Superior temporal gyrus (tissue), 1 donor: ENCODE measurements at regions not wholly inside any gene's neighbourhood (a gene's known extent, or its start where the extent isn't known, plus 50 kb on each side); places are given as distances from the start of the nearest gene placed in this dataset.
A peak's percentile ranks its signal among the peaks of the same experiment; 100 is the strongest.
"Not testable (repeated sequence)": the region's sequence is repeated elsewhere in the genome, so short reads cannot be mapped to it uniquely, and the experiment has no call there.

ENCODE experiments used
- DNase-seq: peaks from one replicate; pipeline ENCODE4 v3.0.0-alpha.2; 2016; ENCODE audit errors: extremely low spot score

- no peak for DNase-seq
These were observed 150.4 kb upstream of the SLC6A11 start for GRCh38 chr3:10665592-10665991.

GRCh38 chr3:10666621-10667020 lies 149.4 kb upstream of the SLC6A11 start:
- DNase-seq, result peak; percentile 47

DNA sequence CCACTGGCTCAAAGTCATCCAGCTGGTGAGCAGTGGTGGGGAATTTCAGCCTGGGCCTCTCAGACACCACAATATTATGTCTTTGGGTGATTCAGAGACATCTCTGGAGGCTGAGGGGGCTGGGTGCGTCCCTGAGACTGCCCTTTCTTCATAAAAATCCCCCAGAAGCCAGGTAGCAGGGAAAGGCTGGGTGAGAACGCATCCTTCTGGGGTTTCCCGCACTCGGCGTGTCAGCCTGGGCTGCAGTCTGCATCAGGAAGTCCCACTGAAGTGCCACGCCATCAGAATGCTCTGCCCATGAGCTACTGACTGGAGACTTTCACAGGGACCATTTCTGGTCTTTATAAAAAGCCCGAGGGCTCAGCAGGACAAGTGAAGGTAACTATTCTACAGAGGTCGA lies 148.8 kb upstream of the SLC6A11 start:
- no peak for DNase-seq

DNA sequence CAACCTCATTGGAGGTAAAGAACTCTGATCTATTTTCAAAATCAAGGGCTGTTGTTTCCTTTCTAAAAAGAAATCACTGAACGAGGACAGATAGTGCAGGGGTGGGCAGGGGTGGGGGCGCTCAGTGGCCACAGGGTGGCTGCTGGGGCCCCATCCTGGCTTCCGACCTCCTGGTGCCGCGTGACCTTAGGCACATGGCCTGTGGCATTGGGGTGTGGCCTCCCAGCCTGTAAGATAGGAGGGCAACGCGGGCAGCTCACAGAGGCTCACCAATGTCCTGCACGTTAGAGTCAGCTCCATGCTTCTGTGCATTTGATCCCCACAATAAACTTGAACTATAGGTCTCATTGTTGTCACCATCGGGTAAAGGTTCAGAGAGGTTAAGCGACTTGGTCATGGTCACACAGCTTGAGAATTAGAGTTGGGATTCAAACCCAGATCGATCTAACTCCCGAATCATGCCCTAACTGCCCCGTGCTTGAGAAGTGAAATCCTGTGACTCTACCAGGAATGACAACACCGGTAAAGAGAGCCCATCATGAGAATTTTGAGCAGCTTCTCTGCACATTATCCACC lies 148.0 kb upstream of the SLC6A11 start:
- no peak for DNase-seq

DNA sequence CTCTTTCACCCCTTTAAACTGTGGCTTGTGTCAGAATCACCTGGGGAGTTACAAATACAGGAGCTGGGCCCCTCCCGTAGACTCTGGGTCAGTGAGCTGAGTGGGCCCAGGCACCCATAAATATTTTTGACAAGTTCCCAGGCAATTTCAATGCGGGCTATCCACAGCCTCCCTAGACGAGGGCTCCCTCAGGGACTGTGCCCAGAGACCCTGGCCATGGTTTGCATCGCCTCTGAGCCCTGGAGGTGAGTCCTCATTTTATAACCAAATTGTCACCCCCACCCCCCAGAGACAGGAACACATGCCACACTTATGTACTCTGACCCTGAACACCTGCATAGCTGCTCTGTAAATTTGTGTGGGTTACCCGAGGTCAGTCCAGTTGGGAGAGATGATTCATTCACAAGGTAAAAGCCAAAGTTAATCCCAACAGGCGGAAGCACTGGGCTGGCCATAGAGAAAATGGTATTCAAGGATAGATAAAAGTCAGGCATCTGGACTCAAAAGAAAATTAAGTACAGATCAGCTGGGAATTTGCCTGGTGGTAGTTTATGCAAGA lies 146.5 kb upstream of the SLC6A11 start:
- no peak for DNase-seq

- DNase-seq, result no peak
These were observed 143.6 kb upstream of the SLC6A11 start for GRCh38 chr3:10672422-10672821.

DNA sequence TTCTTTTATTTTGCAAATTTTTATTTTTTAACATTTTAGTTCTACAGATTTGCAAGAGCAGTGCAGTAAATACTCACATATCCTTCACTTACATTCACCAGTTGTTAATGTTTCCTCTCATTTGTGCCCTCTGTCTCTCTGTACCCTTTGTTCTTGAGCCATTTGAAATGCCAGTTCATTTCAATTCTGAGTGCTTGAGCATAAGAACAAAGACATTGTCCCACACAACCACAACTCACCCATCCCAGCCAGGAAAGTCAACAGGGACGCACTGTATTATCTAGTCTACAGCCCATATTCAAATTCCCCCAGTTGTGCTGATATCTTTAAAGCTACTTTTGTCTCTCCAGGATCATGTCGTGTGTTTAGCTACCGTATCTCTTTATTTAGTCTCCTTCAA lies 141.4 kb upstream of the SLC6A11 start:
- DNase-seq, result peak; percentile 46

- no peak for DNase-seq
These were observed 139.1 kb upstream of the SLC6A11 start for GRCh38 chr3:10676905-10677304.

DNA sequence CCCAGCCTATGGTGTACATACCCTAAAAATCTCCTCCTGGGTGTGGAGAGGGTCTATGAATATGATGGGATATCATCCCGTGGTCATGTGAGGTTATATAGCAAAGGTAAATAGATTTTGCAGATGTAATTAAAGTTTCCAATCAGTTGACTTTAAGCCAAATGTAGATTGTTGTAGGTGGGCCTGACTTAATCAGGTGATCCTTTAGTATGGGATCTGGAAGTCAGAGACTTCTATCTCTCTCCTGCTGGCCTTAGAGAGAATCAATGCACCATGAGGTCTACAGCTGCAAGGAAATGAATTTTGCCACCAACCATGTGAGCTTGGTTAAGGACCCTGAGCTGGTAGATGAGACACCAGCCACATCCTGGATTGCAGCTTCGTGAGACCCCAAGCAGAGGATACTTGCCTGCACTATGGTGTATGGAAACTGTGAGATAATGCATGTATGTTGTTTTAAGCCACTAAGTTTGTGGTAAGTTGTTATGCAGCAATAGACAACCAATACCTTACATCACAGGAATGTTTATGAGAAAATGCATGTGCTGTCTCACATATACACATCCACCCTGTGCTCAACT lies 137.1 kb upstream of the SLC6A11 start:
- no peak for DNase-seq

DNA sequence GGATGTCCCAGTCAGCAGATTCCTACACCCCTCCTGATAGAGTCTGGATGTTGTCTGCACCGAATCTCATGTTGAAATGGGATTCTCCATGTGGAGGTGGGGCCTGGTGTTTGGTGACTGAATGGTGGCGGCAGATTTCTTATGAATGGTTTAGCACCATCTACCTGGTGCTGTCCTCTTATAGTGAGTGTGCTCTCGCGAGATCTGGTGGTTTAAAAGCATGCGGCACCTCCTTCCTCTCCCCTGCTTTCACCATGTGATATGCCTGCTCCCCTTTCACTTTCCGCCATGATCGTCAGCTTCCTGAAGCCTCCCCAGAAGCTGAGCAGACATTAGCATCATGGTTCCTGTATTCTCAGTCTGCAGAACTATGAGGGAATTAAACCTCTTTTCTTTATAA lies 135.2 kb upstream of the SLC6A11 start:
- DNase-seq, result no peak

- no peak for DNase-seq
These were observed 133.3 kb upstream of the SLC6A11 start for GRCh38 chr3:10682692-10683091.

GRCh38 chr3:10683106-10683505 lies 132.9 kb upstream of the SLC6A11 start:
- no peak for DNase-seq

DNA sequence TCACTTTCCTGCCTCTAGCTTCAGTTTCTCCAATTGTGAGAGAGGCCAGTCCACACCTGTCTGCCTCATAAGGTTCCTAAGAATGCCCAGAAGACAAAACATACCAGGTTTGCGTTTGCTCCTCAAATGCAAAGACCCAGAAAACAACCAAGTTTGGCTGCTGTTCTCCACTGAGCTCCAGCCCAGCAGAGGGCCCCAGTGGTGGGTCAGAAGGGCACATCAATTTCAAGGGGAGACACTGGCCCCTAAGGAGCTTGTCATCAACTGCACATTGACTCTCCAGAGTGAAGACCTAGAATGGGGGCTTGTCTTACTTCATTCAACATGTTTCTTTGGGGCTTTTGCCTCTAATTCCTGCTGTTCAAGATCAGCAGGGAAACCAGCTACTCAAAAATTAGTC lies 127.9 kb upstream of the SLC6A11 start:
- no peak for DNase-seq

DNA sequence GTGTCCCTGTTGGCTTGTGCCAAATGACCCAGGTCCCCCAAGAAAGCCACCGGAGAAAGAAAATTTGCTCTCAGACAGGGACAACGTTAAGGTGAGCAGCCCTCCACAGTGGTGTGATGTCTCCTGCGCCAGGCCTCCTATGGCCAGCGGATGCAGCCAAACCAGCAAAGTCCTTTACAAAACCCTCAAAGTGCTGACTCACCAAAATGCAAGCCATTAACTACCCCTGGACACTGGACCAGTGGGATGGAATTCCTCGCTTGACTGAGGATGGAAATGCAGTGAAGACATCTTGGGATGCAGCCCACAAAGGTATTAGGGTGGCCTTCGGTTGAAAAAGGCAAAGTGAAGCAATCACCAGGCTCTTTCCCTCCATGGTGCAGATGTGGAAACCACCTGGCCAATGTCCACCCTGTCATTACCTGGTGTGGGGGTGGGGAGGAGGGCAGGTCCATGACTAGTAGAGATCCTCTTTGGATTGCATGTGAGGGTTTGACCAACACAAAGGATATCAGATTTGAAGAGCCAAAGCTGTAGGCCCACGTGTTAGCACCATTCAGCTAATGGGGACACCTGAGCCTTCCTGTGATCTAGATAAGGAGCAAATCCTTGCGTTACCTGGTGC lies 127.4 kb upstream of the SLC6A11 start:
- no peak for DNase-seq

DNA sequence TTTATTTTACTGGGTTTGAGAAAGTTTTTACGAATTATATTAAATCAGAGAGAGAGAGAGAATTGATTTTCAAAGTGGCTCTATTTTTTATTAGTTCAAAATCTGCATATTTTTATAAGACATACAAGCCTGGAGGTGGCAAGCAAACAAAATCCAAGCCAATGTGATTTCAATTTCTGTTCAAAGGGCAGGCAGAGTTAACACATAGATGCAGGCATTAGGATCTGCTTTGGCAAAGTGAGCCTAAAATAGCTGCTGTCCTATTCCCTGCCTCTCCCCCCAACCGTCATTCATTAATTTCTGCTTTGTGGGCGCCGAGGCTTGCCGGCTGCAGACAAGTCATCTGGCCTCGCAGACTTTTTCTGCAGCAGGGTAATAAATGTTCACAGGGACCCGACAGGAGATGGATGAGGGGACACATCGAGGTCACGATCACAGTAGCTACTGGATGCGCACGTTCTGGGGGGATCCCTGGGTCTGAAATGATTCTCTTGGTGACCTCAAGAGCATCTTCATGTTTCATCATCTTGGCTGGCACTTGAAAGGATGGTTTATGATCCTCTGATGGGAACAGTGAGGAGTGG lies 123.9 kb upstream of the SLC6A11 start:
- DNase-seq, result no peak

GRCh38 chr3:10693457-10693856 lies 122.6 kb upstream of the SLC6A11 start:
- DNase-seq, result peak; percentile 60

DNA sequence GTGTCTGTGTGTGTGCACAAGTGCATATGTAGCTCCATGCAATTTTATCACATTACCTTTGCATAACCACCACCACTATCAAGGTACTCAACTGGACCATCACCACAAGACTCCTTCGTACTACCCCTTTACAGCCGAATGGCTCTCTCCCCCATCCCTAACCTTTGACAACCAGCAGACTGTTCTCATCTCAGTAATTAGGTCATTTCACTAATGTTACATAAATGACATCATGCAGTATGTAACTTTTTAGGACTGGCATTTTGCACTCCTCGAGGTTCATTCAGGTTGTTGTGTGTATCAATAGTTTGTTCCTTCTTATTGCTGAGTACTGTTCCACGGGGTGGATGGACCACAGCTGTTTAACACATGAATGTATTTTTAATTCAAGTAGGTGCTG lies 121.8 kb upstream of the SLC6A11 start:
- DNase-seq, result no peak

GRCh38 chr3:10695186-10695585 lies 120.8 kb upstream of the SLC6A11 start:
- not testable (repeated sequence) for DNase-seq

DNA sequence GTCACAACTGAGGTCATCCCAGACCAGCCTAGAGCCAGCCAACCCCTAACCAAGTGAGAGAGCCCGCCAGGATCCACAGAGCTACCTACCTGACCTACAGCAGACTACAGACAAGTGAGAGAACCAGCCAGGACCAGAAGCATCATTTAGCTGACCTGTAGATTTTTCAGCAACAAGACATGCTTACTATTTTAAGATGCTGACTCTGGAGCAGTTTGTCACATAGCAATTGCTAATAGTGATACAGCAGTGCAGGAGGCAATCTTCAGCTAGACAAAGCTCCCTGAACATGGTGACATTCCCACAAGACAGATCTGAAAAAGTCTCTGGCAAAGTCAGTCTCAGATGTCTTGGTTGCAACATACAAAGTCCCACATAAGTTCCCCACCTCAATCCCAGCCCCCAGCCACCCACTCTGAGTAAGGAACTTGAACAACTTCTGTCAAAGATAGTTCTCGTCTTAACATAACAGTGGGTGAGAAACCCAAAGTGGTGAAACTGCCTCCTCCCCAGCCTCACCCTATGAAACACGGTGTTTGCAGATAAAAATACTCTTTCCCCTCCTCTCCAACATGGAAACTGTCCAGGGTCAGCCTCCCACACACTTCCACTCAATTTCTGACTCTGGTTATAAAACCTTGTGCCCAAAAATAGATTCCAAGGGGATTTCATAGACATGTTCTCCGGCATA lies 120.3 kb upstream of the SLC6A11 start:
- DNase-seq, result peak; percentile 69

DNA sequence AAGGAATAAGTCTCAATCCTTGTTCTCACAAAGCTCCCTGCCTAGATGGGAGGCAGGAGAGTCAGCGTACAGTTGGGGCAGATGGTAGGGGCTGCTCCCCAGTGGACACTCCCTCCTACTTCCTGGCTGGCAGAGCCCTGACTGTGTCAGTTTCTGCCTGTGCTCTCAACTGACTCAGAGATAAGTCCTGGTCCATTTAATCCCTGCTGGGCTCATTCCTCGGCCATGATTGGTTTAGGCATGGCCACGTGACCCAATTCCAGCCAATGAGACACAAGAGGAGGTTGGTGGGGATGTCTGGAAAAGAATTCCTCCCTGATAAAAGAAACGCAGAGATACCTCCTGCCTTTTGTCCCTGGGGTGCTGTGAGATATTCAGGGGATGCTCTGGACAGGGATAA lies 118.1 kb upstream of the SLC6A11 start:
- DNase-seq, result no peak

DNA sequence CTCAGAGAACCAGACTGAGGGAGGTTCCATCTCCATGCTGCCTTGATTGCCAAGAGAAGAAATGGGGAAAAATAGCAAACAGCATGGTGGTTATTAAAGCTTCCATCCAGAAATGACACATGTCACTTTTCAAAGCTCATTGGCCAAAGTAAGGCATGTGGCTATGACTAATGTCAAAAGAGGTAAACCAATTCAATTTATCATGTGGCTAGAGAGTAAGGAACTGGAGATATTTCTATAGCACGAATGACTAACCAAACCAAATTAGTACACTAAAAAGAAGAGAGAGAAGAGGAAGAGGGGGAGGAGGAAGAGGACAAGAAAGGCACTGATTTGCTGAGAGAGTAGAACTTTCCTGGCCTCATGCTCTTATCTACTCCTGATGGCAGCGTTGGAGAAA lies 115.2 kb upstream of the SLC6A11 start:
- no peak for DNase-seq

DNA sequence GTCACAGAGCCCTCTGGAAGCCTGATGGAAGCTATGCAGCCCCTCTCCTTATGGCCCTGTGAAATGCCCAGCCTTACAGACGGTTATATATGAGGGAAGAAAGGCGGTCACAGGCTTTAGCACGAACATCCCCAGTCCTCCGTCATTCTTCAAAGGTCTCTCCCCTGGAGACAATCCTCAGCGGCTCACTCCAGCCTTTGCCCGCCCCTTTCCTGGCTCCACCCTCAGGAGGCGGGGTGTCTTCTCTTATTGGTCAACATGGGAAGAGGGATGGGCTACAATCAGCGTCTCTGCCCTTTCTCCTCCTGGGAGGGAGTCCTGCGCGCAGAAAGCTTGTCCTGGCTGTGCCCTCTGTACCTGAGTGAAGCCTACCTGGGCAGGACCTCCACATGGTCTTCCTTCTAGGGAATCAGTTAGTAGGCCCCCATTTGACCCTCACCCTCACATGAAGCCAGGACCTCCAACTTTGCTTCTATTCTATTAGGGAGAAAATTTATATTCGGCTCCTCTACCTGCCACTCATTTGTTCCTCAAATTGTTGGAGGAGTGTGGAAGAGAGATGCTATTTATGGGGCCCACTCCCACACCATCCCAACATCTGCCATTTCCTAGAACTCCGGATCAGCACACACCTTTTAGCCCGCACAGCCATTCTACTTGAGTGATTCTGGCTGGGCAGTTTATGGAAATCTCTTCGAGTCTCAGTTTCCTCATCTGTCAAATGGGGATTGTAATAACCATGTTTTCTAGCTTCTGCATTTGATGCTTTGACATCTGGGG lies 112.9 kb upstream of the SLC6A11 start:
- DNase-seq, result peak; percentile 67
